OCI-LY1 (cell line): ENCODE measurements at regions not wholly inside any gene's neighbourhood (a gene's known extent, or its start where the extent isn't known, plus 50 kb on each side); places are given as distances from the start of the nearest gene placed in this dataset.

ENCODE experiments used
- EZH2 ChIP-seq: fragments of 200-600 bp; sonication (generic), shearing (Covaris generic); IDR thresholded peaks from 2 replicates; pipeline ENCODE4 v1.8.0; 2017; ENCODE audit warnings: borderline replicate concordance, mixed run types, mild to moderate bottlenecking, antibody characterized with exemption, low read length, moderate library complexity, mixed read lengths
- TF ChIP-seq, protein P1 (sequence below): fragments of 200-600 bp; sonication (generic), shearing (Covaris generic); IDR thresholded peaks from 2 replicates; pipeline ENCODE4 v1.5.1; 2017; ENCODE audit warnings: mild to moderate bottlenecking, antibody characterized with exemption, low read length, moderate library complexity, mixed read lengths

DNA sequence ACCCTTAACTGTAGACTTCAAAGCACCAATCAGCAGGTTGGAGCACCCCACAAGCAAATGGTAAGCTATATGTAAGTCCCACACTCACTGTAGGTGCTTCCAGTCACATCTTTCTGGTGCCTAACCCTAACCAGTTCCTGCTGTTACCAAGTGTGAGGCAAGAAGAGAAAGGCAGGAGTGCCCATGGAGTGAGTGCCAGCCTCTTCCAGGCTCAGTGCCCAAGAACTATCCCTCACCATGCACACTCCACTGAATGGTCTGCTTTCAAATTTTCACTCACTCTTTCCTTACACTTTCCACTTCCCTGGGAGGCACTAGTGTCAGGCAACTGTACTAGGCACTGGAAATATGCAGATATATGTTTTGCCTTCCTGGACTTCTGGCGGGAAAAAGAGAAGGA, 62.2 kb upstream of the ZDHHC17 start:
- TF ChIP-seq, protein P1, sequence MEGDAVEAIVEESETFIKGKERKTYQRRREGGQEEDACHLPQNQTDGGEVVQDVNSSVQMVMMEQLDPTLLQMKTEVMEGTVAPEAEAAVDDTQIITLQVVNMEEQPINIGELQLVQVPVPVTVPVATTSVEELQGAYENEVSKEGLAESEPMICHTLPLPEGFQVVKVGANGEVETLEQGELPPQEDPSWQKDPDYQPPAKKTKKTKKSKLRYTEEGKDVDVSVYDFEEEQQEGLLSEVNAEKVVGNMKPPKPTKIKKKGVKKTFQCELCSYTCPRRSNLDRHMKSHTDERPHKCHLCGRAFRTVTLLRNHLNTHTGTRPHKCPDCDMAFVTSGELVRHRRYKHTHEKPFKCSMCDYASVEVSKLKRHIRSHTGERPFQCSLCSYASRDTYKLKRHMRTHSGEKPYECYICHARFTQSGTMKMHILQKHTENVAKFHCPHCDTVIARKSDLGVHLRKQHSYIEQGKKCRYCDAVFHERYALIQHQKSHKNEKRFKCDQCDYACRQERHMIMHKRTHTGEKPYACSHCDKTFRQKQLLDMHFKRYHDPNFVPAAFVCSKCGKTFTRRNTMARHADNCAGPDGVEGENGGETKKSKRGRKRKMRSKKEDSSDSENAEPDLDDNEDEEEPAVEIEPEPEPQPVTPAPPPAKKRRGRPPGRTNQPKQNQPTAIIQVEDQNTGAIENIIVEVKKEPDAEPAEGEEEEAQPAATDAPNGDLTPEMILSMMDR, result no peak
- no peak for TF ChIP-seq EZH2
